ENCODE measurements at regions not wholly inside any gene's neighbourhood (a gene's known extent, or its start where the extent isn't known, plus 50 kb on each side); places are given as distances from the start of the nearest gene placed in this dataset.

- H3K23ac ChIP-seq (ENCODE audit: low read depth, low read length) = no peak overlapping the region
- H2AFZ ChIP-seq (replicated peaks; ENCODE audit: low read length, poor library complexity) = no peak overlapping the region
- H3K4me1 ChIP-seq (ENCODE audit: control insufficient read depth, insufficient read depth, low read length) = no peaks in the 10 kb centered on the region
- intact Hi-C loops (cut with micrococcal nuclease) = no loop called here
- no peaks in the 10 kb centered on the region for H3K9me1 ChIP-seq (ENCODE audit: insufficient read depth, low read length)
- dilution Hi-C loops (cut with HindIII; ENCODE audit: low sequenced_read_pairs, unreplicated experiment) = no loop called here
- H2AK9ac ChIP-seq (replicated peaks; ENCODE audit: low read depth, low read length, poor library complexity) = no peak overlapping the region
- H3K79me1 ChIP-seq (ENCODE audit: low read depth in 1 of 2, low read length in 2 of 2) = no peaks in the 10 kb centered on the region
- H2BK20ac ChIP-seq (ENCODE audit: low read depth, low read length) = no peak overlapping the region
- no peak overlapping the region for H2AK5ac ChIP-seq (ENCODE audit: low read depth, low read length)
- no peak for TF ChIP-seq MAZ (IDR thresholded peaks at IDR 0.05; ENCODE audit: borderline replicate concordance, low read depth, low read length)
- TF ChIP-seq CTCF (conservative IDR thresholded peaks at IDR 0.05; ENCODE audit: low read depth, low read length) = no peak
- no peak for TF ChIP-seq RCOR1 (IDR thresholded peaks at IDR 0.05; ENCODE audit: insufficient replicate concordance, low read length)
- TF ChIP-seq FOS (IDR thresholded peaks at IDR 0.05; ENCODE audit: low read depth, low read length) = no peak
- TF ChIP-seq BHLHE40 (IDR thresholded peaks at IDR 0.05; ENCODE audit: low read depth, low read length) = no peak
- TF ChIP-seq POLR2A (IDR thresholded peaks at IDR 0.05; ENCODE audit: low read depth, low read length) = no peak
- TF ChIP-seq USF2 (IDR thresholded peaks at IDR 0.05; ENCODE audit: low read depth, low read length) = no peak
- H2BK5ac ChIP-seq (ENCODE audit: low read depth, low read length, poor library complexity, severe bottlenecking) = no peak overlapping the region
- H2BK15ac ChIP-seq (ENCODE audit: low read depth, low read length) = no peak overlapping the region
- H4K20me1 ChIP-seq (ENCODE audit: insufficient read depth, low read length) = no peaks in the 10 kb centered on the region
- no peak overlapping the region for H3K9ac ChIP-seq (ENCODE audit: low read depth, low read length)
- ATAC-seq (ENCODE audit: low read depth) (no peak), DNase-seq (no peak)
- no peak overlapping the region for H4K5ac ChIP-seq (ENCODE audit: low read depth, low read length)
- H3K36me3 ChIP-seq (ENCODE audit: control insufficient read depth, insufficient read depth, low read length) = no peaks in the 10 kb centered on the region
- no peak overlapping the region for H3K18ac ChIP-seq (ENCODE audit: low read depth, low read length)
- no TSS peak for BruUV-seq (replicated peaks)
- no peak overlapping the region for H3K27ac ChIP-seq (ENCODE audit: insufficient read depth, low read length)
- no peaks in the 10 kb centered on the region for H3K27me3 ChIP-seq (ENCODE audit: control insufficient read depth, insufficient read depth, low read length)
- H3K56ac ChIP-seq (ENCODE audit: extremely low read depth, insufficient read depth, low read length) = no peak overlapping the region
- no peak overlapping the region for H4K8ac ChIP-seq (ENCODE audit: low read depth in 2 of 2, low read length in 2 of 2)
- WGBS, 2 experiments (ENCODE audit: extremely low coverage in 2 of 2, insufficient read length in 1 of 2) = no CpG with 5 or more reads among the region's 4 CpGs
- no peak overlapping the region for H2BK120ac ChIP-seq (ENCODE audit: low read depth, low read length)
- no peak overlapping the region for H3K4me2 ChIP-seq (ENCODE audit: low read depth, low read length)
- H3K9me3 ChIP-seq (ENCODE audit: control insufficient read depth, insufficient read depth, low read length) = peaks cover 4% of the 10 kb centered on the region
- in situ Hi-C loops (cut with MboI; ENCODE audit: low sequenced_read_pairs) = no loop called here
- ChIA-PET POLR2A (ENCODE audit: unreplicated experiment) (no interaction called here), CTCF (no interaction called here)
- H4K91ac ChIP-seq (ENCODE audit: insufficient read depth, low read depth, low read length) = no peak overlapping the region
- no peak overlapping the region for H3K4ac ChIP-seq (ENCODE audit: low read depth, low read length)
- H3K4me3 ChIP-seq (ENCODE audit: insufficient read depth, low read depth, low read length) = no peak overlapping the region
- H3K14ac ChIP-seq (replicated peaks; ENCODE audit: low read depth, low read length) = no peak overlapping the region
These were observed 121.3 kb upstream of the DDX18 start for GRCh38 chr2:117693154-117693553.
